Hypothalamus (tissue), 51 donors: ENCODE measurements at regions not wholly inside any gene's neighbourhood (a gene's known extent, or its start where the extent isn't known, plus 50 kb on each side); places are given as distances from the start of the nearest gene placed in this dataset.

Experiments
- DNase-seq, 51 donors: peaks; one replicate each; lab custom pipeline; 2025; lab: John Stamatoyannopoulos, UW

DNA sequence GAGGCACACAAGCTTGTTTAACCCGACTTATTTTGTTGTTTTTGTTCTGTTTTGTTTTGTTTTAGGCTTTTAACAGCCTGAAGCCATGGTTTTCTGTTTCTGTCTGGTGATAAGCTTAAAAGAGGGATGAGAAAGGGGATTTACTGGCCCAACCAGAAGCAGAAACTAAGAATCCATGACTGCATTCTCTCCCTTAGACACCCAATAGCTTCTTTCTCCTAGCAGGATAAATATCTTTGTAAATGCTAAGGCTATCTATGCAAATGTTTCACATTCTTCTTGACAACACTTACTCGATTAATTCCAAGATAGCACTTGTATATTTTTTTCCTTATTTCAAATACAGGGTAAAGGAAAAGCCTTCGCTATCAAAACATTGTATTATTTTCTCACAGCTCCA lies 53.7 kb upstream of the SMAD1 start:
- DNase-seq: no peak

DNA sequence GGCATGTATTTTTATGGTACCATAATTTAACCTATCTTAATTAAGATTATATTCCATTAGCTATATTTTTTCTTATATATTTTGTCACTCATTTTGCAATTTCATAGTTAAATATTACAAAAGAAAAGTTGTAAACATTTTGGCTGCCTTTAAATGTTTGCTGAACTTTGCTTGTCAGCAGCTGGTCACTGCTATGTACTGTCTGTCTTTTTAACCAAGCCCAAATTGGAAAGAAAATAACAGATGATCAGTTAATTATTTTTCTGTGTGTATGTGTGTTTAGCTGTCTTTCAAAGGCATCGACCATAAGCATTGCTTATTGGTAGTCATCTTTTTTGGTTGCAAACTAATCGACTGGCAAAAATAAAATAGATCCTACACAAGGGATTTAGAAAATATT lies 54.4 kb upstream of the SMAD1 start:
- no peak for DNase-seq

DNA sequence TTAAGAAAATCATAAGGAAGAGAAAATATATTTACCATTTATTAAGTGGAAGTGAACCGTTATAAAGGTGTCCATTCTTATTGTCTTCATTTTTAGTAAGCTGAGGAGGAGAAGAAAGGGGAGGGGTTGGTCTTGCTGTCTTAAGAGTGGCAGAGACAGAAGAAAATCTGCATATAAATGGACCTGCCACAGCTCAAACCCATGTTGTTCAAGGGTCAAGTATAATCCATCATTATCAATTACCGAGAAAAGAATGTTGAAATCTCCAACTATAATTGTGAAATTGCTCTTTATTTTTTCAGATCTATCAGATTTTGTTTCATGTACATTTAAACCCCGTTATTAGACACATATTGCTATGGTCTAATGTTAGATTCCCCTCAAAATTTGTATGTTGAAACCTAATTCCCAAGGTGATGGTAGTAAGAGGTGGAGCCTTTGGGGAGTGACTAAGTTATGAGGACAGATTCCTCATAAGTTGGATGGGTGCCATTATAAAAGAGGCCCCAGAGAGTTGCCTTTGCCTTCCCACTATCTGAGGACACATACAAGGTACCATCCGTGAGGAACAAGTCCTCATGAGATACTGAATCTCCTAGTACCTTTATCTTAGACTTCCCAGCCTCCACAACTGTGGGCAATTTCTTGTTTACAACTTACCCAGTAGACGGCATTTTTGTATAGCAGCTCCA lies 58.5 kb upstream of the SMAD1 start:
- DNase-seq: no peak

DNA sequence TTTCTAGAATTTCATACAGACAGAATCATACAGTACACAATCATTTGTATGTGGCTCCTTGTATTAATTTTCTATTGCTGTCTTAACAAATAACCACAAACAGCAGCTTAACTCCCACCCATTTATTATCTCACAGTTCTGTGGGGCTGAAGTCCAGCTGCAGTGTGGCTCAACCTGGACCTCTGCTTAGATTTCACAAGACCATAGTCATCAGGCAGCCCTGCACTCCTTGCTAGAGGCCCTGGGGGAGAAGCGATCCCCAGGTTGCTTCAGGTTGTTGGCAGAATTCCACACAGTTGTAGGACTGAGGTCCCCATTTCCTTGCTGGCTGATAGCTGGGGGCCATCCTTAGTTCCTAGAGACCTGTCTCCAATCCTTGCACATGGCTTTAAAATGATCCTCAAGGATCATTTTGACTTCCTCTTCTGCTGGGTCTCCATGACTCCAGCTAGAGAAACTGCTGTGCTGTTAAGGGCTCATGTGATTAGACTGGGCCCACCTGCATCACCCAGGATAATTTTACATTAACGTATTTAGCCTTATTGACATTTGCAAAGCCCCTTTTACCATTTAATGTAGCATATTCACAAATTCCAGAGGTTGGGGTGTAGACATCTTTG lies 60.9 kb upstream of the SMAD1 start:
- no peak for DNase-seq

DNA sequence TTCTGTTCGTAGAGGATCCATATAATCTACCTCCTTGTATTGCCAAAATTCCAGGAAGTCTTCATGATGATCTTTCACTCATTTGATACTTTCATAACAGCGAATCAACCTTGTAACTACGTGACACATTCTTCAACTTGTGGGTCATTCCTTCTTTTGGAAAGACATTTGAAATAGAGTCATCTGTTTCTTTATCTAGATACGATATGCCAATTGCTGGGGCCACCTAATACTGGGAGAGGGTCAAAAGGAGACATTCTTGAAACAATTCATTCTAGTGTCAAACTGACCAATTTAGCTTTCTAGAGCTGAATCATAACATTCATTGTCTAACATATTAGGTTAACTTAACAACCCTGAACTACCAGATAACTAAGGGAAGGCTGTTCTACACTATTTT lies 62.9 kb upstream of the SMAD1 start:
- no peak for DNase-seq

DNA sequence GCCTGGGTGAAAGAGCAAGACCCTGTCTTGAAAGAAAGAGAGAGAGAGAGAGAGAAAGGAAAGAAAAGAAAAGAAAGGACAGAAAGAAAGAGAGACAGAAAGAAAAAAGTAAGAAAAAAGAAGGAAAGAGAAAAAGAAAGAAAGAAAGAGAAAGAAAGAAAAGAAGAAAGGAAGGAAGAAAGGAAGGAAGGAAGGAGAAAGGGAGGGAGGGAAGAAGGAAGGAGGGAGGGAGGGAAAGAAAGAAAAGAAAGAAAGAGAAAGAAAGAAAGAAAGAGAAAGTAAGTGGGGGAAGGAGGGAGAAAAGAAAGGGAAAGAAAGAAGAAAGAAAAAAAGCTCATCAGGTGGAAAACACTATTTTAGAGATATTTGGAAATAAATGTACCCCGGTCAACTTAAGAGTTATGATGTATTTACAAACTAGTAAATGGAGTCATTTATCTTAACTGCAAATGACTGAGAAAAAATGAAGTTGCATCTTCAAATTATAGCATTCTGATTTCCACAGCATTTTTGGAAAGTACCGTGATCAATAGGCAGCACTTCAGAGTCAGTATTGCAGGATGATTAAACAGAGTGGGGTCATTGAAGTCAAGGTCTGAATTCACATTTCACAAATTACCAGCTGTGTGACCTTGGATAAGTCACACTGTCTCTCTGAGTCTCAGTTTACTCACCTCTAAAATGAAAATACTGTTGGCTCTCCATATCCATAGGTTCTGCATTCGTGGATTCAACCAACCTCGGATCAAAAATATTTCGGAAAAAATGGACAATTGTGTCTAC lies 64.1 kb upstream of the SMAD1 start:
- no peak for DNase-seq

DNA sequence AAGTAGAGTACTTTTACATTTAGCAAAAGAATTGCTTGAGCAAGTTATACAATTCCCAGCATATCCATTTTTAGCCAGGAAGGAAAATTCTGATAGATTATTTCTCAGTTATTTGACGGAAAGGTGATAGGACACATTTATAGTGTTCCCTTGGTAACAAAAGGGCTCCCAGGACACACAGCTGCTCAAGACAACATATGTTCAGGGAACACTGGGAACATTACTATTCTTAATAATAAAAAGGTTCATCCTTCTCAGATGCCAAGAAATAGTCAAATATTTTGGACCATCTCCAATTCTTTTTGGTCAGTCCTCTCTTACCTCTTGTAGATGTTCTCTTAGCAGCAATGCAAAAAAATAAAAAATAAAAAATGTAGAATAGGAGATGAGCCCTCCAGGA lies 66.8 kb upstream of the SMAD1 start:
- no peak for DNase-seq

DNA sequence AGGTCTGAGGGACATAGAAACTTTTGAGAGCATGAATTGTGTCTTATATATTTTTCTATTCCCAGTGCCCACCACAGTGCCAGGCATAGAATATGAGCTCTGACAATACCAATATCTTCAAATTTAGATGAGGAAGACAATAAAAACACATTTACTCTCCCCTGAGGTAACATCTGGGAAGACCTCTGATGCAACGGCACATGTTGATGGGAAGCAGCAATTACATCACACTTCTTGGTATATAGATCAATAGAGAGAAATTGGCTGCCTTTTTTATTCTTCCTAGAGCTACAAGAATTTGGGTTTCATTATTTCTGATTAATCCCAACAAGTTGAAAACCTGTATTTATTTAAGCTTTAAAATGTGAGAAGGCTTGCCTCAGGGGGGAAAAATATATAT lies 67.4 kb upstream of the SMAD1 start:
- no peak for DNase-seq

DNA sequence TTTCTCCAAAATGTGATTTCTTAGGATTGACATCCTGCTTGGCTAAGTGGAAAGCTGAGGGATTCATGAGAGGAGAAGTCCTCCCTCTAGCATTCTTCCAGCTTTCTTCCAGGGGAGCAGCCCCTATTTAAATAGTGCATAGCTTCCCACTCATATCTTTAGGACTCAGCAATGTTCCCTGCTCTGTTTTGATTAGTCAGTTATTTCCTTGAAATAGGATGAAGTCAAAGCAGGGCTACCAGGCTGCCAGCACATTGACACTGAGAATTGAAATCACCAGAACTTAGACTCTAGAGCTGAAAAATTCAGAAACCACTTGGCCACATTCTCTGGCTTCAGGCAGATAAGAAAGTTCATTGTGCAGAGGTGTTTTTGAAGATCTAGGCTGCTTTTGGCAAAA lies 74.7 kb upstream of the SMAD1 start:
- DNase-seq: no peak

DNA sequence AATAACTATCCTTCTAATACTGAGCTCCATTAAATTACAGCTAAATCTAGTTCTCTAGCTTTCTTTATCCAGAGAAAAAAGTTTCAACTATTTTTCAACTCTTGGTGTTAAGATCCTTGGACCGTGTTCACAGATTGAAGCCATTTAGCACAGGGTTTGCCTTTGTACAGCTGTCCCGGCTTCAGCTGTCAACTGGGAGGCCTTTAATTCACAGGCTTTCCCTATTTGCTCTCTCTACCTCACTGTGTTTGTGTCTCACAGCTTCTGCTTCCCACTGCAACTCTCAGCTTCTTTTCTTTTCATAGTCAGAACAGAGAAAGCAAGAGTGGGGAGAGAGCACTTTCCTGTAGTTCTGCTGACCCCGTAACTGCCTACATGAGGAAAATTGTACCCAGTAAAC lies 76.9 kb upstream of the SMAD1 start:
- peak in 2 of 51 donors; percentile 0 to 3 for DNase-seq

DNA sequence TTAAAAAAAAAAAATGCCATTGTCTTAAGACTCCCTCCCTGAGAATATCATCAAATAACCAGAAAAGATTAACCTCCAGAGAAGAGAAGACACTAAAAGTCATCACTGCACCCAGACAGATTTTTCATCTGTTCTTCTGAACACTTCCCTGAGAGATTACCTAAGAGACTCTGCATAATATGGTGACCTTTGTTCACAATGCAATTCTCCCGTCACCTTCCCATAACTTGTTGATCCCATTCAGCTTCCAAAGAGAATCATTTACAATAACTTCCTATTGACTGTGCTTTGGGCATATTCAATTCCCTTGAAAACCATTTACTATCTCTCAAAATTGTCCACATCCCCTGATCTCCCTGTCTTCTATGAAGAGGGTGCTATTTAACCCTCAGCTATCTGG lies 85.1 kb upstream of the SMAD1 start:
- DNase-seq: no peak

DNA sequence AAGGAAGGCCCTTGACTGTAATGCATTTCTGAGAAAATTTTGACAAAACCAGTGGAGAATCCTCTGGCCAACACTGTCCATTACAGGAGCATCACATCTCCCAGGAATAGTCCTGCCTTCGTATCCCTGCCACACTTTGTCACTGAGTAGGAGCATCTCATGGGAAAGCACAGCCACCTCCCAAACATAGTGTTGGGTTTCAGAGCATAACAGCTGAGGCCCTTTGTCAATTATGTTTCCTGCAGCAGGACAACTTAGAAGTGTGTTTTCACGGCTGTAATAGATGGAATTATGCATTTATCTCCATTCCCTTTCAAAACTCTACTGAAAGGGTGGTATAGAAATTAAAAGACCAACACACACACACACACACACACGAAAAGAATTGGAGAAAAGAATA lies 91.1 kb upstream of the SMAD1 start:
- no peak for DNase-seq

DNA sequence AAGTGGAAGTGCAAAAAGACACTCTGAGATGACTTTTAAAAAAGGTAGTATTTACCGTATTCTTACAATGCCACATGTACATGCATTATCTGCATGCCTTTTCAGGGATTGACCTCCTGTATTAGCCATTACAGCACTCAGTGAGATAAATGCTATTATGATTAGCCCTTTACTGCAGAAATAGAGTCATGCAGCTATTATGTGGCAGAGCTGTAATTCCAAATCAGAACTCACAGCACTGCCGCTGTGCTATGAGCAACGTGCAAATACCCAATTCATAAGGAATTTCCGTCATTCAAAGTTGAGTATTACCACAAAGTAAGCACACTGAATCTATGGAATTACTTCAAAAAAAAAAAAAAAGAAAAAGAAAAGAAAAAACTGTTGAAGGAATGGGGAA lies 92.1 kb upstream of the SMAD1 start:
- DNase-seq: no peak

DNA sequence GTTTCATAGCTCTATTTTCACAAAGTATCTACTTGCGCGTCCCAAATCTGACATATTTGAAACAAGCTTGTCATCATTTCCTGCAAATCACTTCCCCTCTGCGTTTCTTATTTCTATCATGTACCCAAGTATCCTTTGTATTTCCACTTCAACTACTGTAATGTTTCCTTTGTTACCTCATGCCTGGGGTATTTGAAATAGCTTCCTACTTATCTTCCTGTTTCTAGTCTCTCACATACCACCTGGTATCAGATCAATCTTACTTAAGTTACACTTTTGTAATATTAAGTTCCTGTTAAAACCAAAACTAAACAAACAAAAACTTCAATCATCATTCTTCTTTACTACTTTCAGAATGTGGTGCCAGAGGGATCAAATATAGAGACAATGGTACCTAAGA lies 93.6 kb upstream of the SMAD1 start:
- no peak for DNase-seq

DNA sequence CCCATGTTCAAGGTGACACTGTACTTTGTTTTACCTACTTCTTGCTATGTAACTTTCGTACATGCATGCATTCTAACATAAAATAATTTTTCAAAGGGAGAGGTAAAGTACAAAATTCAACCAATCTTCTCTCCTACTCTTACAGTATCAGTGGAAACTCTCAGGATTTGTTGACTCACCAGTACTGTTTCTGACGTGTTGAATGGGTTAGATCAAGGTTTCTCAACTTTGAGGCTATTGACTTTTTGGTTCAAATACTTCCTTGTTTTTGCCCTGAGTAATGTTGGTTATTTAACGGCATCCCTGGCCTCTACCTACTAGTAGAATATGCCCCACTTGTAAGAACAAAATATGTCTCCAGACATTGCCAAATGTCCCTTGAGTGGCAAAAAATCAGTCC lies 94.6 kb upstream of the SMAD1 start:
- DNase-seq: no peak

DNA sequence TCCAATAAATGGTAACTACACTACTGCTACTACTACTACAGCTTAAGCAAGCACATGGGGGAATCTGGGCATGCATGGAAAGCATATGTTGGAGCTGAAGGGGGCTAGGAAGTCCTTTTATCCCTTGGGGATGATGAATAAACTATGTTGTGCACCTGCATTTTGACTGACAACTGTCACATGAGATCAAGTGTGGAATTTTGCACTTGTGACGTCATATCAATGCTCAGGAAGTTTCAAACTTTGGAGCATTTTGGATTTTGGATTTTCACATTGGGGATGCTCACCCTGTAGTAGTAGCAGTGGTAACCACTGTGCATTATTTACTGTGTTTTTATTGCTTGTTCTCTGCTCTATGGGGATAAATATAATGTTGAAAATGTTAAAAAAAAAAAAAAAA lies 100.5 kb upstream of the SMAD1 start:
- DNase-seq: no peak

DNA sequence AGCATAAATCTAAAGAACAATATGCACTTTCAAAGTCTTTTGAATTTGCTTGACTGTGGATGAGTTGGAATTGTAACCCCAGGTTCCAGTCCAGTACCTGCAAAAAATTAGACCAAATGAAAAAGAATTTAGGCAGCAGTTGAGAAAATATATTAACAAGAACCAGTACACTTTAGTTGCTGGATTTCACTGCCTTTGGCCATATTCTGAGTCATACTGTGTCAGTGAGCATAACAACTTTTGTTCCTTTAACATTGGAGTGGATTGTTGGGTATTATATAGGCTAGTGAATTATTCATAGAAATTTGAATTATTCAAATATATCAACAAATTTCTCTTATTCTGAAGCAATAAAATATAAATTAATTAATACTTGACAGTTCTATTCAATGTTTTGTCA lies 101.5 kb upstream of the SMAD1 start:
- no peak for DNase-seq

DNA sequence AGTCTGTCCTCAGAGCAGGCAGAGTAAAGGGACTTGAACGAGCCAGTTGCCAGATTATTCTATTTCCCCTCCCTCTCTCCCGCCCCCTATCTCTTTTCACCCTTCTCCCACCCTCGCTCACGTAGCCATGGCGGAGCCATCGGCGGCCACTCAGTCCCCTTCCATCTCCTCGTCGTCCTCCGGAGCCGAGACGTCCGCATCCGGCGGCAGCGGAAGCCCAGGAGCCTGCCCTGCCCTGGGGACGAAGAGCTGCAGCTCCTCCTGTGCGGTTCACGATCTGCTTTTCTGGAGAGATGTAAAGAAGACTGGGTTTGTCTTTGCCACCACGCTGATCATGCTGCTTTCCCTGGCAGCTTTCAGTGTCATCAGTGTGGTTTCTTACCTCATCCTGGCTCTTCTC lies 106.2 kb upstream of the SMAD1 start:
- DNase-seq: no peak

DNA sequence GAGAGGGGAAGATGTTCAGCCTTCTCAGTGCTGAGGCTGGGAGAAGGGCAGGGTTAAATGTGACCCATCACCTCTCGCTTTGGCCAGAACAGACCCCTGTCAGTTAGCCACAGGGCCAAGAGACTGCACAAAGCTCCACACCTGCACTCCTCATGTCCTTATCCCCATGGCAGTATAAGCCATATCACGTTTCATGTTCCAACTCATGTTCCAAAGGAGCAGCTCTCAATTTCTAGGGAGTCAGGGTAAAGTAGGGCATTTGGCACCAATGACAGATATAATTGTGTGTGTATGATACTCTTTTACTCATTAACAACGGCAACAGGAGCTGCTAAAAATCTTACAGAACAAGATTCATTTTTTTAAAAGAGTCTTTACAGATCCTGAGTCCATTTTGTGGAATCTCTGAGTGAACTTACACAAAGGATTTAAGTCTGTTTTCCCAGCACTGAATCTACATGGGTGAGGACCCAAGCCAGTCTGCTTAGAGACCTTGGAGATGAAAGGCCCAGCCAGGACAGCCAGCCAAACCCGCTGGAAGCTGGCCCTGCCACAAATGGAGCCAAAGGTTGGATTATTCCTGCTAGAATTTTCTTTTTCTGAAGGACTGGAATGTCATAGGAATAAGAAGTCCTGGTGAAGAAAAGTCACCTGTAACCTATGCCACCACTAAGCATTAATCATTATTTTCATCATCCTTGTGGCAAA lies 129.1 kb upstream of the SMAD1 start:
- DNase-seq: peak in 30 of 51 donors; percentile 0 to 64 (median 29)

DNA sequence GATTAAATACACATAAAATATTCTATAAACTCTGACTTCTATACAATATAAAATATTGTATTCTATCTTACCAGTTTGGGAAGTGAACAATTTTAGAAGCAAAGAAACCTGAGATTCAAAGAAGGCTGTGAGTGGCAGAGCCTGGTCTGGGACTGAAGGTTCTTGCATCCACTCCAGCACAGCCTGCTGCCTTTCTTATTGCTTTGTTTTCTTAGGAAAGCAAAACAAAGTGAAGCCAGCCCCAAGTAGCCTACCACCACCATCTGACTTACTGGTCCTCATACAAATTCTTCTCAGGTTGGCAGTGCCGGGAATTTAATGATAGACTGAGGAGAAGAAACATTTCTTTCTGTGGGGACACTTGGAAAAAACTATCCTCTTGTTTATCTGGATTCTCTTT lies 129.7 kb upstream of the SMAD1 start:
- peak in 17 of 51 donors; percentile 1 to 42 (median 13) for DNase-seq

DNA sequence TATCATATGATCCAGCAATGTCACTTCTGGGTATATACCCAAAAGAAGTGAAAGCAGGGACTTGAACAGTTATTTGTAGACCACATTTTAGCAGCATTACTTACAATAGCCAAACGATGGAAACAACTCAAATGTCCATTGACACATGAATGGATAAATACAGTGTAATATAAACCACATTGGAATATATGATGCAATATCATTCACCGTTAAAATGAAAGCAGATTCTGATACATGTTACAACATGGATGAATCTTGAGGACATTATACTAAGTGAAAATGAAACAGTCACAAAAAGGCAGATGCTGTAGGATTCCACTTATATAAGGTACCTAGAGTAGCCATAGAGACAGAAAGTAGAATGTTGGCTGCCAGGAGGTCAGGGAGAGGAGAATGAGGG lies 130.5 kb upstream of the SMAD1 start:
- no peak for DNase-seq
